Stimulated activated CD8-positive, alpha-beta memory T cell treated with anti-CD3 and anti-CD28 coated beads, Interleukin-2, amount 100 ng/mL, for 48 hours (primary cell): ENCODE measurements at regions not wholly inside any gene's neighbourhood (a gene's known extent, or its start where the extent isn't known, plus 50 kb on each side); places are given as distances from the start of the nearest gene placed in this dataset.
"Not testable (repeated sequence)": the region's sequence is repeated elsewhere in the genome, so short reads cannot be mapped to it uniquely, and the experiment has no call there.

ENCODE experiments used
- DNase-seq, 2 donors: peaks; one replicate each; pipeline ENCODE4 v3.0.0-alpha.2; 2020; ENCODE audit warnings: low read depth in 2 of 2

DNA sequence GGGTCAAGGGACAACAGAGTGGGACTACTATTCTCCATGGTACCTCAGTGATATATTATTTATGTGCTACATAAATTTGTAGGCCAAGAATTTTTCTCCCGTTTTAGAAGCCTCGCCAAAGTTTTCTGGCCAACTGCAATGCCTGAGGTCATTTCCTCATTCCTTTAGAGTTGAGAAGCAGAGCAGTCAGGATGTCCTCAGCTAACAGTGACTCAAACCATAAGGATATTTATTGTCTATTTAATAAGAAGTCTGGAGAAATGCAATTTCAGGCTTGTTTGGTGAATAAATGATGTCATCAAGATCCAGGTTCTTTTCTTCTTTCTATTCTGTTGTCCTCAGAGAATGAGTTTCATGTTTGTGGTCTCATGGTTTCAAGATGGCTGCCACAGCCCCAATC, 91.0 kb downstream of the ADCYAP1 start:
- no peak for DNase-seq

GRCh38 chr18:997499-997898, 92.8 kb downstream of the ADCYAP1 start:
- no peak for DNase-seq

- DNase-seq = no peak
Observed at GRCh38 chr18:998936-999335, 94.3 kb downstream of the ADCYAP1 start.

DNA sequence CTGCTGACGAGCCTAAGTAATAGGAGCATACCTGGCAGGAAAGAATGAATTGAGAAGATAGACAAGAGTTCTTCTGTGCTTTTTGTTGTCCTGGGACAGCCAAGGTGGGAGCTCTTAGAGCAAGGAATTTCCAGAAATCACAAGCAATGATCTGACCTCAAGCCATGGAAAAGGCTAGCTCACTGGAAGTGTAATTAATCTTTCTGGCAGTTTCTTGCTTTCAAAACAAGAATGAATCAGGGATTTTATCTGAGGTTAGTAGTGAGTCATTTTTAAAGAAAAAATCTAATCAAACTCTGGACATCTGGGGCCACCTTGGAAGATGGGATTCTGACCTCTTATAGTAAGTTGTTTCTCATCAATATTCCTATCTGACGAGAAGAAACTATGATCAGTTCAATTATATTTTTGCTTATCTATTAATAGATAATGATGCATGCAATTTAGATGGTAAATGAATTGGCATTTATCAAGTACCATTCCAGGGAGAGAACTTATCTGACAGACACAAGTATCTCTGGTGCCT, 98.0 kb downstream of the ADCYAP1 start:
- no peak for DNase-seq

DNA sequence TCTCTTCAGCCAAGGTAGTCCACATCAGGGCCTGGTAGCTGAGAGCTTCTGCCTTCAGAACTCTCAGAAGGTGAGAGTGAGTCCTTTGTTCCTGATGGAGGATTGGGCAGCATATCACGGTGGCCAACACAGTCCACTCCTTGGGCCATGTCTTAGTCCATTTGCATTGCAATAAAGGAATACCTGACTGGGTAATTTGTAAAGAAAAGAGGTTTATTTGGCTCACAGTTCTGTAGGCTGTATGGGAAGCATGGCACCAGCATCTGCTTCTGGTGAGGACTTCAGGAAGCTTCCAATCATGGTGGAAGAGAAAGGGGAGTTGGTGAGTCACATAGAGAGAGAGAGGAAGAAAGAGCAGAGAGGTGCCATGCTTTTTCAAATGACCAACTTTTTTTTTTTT, 98.8 kb downstream of the ADCYAP1 start:
- no peak for DNase-seq

GRCh38 chr18:1006304-1006703, 101.6 kb downstream of the ADCYAP1 start:
- no peak for DNase-seq

GRCh38 chr18:1006965-1007364, 102.3 kb downstream of the ADCYAP1 start:
- no peak for DNase-seq

GRCh38 chr18:1011349-1011748, 106.7 kb downstream of the ADCYAP1 start:
- DNase-seq = no peak

- no peak for DNase-seq
Observed at GRCh38 chr18:1012775-1013174, 108.1 kb downstream of the ADCYAP1 start.

DNA sequence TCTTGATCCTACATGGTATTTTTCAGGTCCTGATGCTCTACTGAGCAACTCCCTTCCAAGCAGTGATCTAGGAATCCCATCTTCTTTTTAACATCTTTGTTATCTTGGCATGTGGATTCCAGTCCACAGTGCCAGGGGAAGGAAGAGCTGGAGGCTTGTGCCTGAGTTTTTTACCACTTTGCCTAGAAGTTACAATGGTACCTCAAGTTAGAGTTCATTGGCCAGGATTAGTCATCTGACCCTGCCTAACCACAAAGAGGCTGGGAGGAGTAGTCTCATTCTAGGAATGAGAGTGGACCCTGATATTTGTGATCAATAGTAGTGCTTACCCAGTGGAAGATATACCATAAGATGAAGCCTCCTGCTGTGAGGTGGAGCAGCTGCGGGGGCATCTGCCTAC, 109.3 kb downstream of the ADCYAP1 start:
- no peak for DNase-seq

DNA sequence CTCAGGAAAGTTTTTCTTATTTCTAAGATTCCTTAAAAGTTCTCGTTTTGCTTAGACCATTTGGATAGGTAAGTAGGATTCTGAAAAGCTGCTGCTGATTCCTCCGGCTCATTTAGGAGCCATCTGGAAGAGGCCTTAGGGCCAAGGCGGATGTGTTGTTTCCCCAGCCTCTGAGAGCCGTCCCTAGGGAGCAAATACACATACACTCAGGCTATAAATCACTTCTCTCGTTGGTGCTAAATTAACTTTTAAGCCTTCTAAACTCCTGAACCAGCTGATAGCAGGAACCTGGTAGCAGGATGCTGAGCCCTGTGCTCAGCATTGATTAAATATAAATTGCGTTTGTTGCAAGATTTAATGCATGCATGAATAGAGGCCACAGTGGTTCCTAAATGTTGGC, 109.8 kb downstream of the ADCYAP1 start:
- no peak for DNase-seq

- no peak for DNase-seq
Observed at GRCh38 chr18:1014951-1015624, 110.4 kb downstream of the ADCYAP1 start.

GRCh38 chr18:1015777-1016176, 111.1 kb downstream of the ADCYAP1 start:
- DNase-seq = no peak

DNA sequence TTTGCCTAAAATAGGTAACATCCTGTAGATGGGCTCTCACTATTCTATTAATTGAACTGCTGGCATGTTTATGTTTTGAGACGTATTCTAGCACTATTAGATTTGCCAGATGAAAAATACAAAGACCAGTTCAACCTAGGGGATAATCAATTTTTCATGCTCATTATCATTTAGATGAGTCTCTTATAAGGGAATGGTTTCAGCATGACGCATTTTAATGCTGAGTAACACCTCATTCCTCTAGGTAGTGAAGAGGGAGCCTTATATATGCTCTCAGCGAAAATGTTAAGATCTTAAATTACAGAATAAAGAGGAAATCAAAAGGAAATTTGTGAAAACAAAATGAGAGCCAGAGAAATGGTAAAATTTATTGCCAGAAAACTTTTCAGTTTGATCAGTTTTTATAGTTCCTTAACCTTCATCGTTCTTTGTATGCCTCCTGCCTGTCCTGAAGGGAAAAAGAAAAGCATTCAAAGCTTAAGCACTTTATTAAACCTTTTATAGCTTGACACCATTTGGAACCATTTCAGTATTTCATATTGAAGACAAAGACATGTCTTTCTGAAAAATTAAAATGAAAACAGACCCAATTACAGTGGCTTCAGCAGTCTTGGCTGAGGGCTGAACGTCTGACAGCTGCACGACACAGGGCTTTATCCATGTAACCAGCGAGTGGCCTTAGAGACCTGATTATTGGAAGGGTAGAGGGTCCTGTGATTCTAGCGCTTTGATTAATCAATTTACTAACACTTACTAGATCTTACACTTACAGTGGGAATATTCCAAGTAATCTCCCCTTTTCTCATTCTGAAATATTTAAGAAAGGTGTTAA, 112.8 kb downstream of the ADCYAP1 start:
- no peak for DNase-seq

GRCh38 chr18:1018181-1018681, 113.6 kb downstream of the ADCYAP1 start:
- no peak for DNase-seq

DNA sequence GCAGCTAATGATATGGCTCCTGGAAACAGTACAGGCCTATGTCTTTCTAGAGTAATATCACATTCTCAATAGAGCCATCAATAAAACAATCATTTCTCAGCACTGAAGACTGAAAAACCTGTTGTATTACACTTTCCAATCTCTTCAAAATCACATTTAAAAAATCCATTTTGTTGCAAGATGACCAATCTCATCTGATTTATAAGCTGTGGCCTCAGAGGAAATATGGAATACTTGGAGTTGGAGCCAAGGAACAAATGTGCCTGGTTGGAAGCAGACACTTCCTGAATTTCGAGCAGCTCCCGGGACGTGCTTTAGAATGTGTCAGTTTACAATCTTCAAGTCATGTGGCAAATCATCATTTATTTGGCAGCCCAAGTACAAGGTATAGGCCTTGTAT, 114.5 kb downstream of the ADCYAP1 start:
- DNase-seq = no peak

DNA sequence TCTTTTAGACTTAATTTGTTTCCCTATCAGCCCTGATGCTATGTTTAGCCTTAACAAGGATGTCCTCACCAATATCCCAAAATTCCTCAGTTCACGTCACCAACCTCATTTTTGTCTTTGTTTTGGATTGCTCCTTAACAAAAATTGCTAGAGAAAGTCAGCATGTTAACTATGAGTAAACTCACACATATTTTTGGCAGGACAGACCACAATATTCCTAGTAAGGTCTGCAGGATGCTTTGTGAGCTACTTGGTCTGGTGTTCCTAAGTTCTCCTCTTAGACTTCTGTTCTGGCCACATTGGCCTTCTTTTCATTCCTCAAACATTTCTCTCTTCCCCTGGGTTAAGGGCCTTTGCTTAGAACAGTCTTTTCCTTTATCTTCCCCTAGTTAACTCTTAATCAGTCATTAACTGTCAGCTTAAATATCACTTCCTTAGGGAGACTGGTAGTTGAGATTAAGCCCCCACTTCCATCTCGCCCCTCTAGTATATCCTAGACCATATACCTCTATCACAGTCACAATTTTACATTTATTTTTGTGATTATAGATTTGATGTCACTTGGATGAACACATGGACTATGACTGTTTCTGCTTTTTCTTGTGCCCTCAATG, 116.2 kb downstream of the ADCYAP1 start:
- no peak for DNase-seq

DNA sequence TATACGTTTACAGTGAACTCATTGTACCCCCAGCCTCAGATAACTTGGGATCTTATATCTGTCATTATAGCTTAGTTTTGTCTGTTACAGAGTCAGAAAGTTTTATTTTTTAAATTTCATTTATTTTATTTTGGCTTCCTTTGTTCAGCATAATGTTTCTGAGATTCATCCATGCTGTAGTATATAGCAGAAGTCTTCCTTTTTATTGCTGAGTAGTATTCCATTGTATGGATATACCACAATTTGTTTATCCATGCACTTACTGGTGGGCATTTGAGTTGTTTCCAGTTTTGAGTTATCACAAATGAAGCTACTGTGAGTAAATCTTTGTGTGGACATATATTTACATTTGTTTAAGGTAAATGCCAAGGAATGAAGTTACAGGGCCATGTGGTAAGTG, 122.3 kb downstream of the ADCYAP1 start:
- no peak for DNase-seq

GRCh38 chr18:1033092-1033491, 128.4 kb downstream of the ADCYAP1 start:
- not testable (repeated sequence) for DNase-seq

DNA sequence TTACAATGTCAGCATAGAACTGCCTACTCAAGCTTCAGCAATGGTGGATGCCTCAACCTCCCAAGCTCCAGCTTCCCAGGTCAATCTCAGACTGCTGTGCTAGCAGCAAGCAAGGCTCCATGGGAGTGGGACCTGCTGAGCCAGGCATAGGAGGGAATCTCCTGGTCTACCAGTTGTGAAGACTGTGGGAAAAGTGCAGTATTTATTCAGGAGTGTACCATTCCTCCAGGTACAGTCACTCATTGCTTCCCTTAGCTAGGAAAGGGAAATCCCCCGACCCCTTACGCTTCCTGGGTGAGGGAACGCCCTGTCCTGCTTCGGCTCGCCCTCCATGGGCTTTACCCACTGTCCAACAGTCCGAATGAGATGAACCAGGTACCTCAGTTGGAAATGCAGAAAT, 130.3 kb downstream of the ADCYAP1 start:
- no peak for DNase-seq

GRCh38 chr18:1036926-1037325, 132.3 kb downstream of the ADCYAP1 start:
- no peak for DNase-seq

GRCh38 chr18:1037776-1038175, 133.1 kb downstream of the ADCYAP1 start:
- no peak for DNase-seq

DNA sequence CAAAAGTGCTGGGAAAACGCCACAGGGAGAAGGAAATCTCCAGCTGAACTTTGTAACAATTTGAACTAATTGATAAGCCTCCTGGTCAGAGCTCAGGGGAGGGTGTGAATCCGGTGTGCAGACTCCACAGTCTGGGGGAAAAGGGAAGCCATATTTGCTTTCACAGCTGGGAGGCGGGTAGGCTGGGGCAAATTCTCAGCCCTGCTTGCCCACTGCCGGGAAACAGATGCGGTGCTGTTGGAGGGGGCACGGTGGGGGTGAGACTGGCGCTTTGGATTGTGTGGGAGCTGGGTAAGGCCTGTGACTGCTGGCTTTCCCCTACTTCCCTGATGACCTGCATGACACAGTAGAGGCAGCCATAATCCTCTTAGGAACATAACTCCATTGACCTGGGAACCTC, 134.8 kb downstream of the ADCYAP1 start:
- no peak for DNase-seq
